ENCODE measurements at regions not wholly inside any gene's neighbourhood (a gene's known extent, or its start where the extent isn't known, plus 50 kb on each side); places are given as distances from the start of the nearest gene placed in this dataset.
"Not testable (repeated sequence)": the region's sequence is repeated elsewhere in the genome, so short reads cannot be mapped to it uniquely, and the experiment has no call there.

GRCh38 chr17:13908971-13909370 lies 160.3 kb upstream of the COX10 start:
- TF ChIP-seq CTCF (IDR thresholded peaks at IDR 0.05; ENCODE audit: low read depth, low read length, missing input control); RAD21 (IDR thresholded peaks at IDR 0.05); GABPA (IDR thresholded peaks at IDR 0.05 in 1 of 2, conservative IDR thresholded peaks at IDR 0.05 in 1 of 2); MAX (IDR thresholded peaks at IDR 0.05); EGR1 (IDR thresholded peaks at IDR 0.05; ENCODE audit: low read depth in 2 of 2): not testable (repeated sequence)
